Keratinocyte (primary cell): ENCODE measurements at regions not wholly inside any gene's neighbourhood (a gene's known extent, or its start where the extent isn't known, plus 50 kb on each side); places are given as distances from the start of the nearest gene placed in this dataset.

Source experiments
- CTCF ChIP-seq, 3 experiments: IDR thresholded peaks in 1 of 3; conservative IDR thresholded peaks in 1 of 3; optimal IDR thresholded peaks in 1 of 3; 2 replicates in 2 of 3; 3 replicates in 1 of 3; pipeline versions ENCODE3 to v1.5.1; 2011; ENCODE audit warnings: low read length in 3 of 3, mild to moderate bottlenecking in 3 of 3, moderate library complexity in 2 of 3, control low read depth in 1 of 3, inconsistent platforms in 1 of 3; ENCODE audit not compliant: insufficient read depth in 2 of 3; ENCODE audit errors: extremely low read depth in 1 of 3
- EZH2 ChIP-seq: IDR thresholded peaks from one replicate; pipeline ENCODE4 v1.6.1; 2012; ENCODE audit warnings: inconsistent platforms, mild to moderate bottlenecking, low read length, moderate library complexity

- TF ChIP-seq EZH2 (no peak), CTCF (optimal IDR thresholded peaks at IDR 0.05 in 1 of 3, IDR thresholded peaks at IDR 0.05 in 1 of 3, conservative IDR thresholded peaks at IDR 0.05 in 1 of 3; ENCODE audit: extremely low read depth in 1 of 3, insufficient read depth in 2 of 3, low read length in 3 of 3) (no peak)
These were observed 97.6 kb upstream of the TMEM178A start for GRCh38 chr2:39568116-39568515.
